ENCODE measurements at regions not wholly inside any gene's neighbourhood (a gene's known extent, or its start where the extent isn't known, plus 50 kb on each side); places are given as distances from the start of the nearest gene placed in this dataset.

- H3K27ac ChIP-seq = no peak overlapping the region
- DNase-seq (ENCODE audit: low read depth, low spot score) = no peak
Observed at GRCh38 chr3:127033171-127033570, 50.3 kb downstream of the PLXNA1 start.

GRCh38 chr3:127033786-127034185, 50.9 kb downstream of the PLXNA1 start:
- no peak overlapping the region for H3K27ac ChIP-seq
- no peak for DNase-seq (ENCODE audit: low read depth, low spot score)

- no peak for DNase-seq (ENCODE audit: low read depth, low spot score)
- no peak overlapping the region for H3K27ac ChIP-seq
Observed at GRCh38 chr3:127034195-127034989, 51.5 kb downstream of the PLXNA1 start.

- no peak for DNase-seq (ENCODE audit: low read depth, low spot score)
- peak overlapping the region; percentile 19 for H3K27ac ChIP-seq
Observed at GRCh38 chr3:127034990-127035652, 52.2 kb downstream of the PLXNA1 start.

GRCh38 chr3:127035677-127036076, 52.8 kb downstream of the PLXNA1 start:
- H3K27ac ChIP-seq = peak overlapping the region; percentile 19

GRCh38 chr3:127036209-127037020, 53.5 kb downstream of the PLXNA1 start:
- H3K27ac ChIP-seq = peak overlapping the region; percentile 19
- no peak for DNase-seq (ENCODE audit: low read depth, low spot score)

More at GRCh38 chr3:127035677-127036076, 52.8 kb downstream of the PLXNA1 start:
- peak; percentile 61 for DNase-seq (ENCODE audit: low read depth, low spot score)

GRCh38 chr3:127037021-127037400, 54.1 kb downstream of the PLXNA1 start:
- DNase-seq (ENCODE audit: low read depth, low spot score) = no peak
- H3K27ac ChIP-seq = no peak overlapping the region

GRCh38 chr3:127037418-127037841, 54.5 kb downstream of the PLXNA1 start:
- no peak for DNase-seq (ENCODE audit: low read depth, low spot score)
- no peak overlapping the region for H3K27ac ChIP-seq

- no peak for DNase-seq (ENCODE audit: low read depth, low spot score)
- no peak overlapping the region for H3K27ac ChIP-seq
Observed at GRCh38 chr3:127037971-127038446, 55.1 kb downstream of the PLXNA1 start.

GRCh38 chr3:127038466-127038865, 55.6 kb downstream of the PLXNA1 start:
- DNase-seq (ENCODE audit: low read depth, low spot score) = no peak

GRCh38 chr3:127038923-127039581, 56.1 kb downstream of the PLXNA1 start:
- H3K27ac ChIP-seq = no peak overlapping the region
- no peak for DNase-seq (ENCODE audit: low read depth, low spot score)

More at GRCh38 chr3:127038466-127038865, 55.6 kb downstream of the PLXNA1 start:
- H3K27ac ChIP-seq = no peak overlapping the region

GRCh38 chr3:127039719-127040118, 56.8 kb downstream of the PLXNA1 start:
- no peak overlapping the region for H3K27ac ChIP-seq
- no peak for DNase-seq (ENCODE audit: low read depth, low spot score)

- no peak for DNase-seq (ENCODE audit: low read depth, low spot score)
- H3K27ac ChIP-seq = no peak overlapping the region
Observed at GRCh38 chr3:127040216-127040615, 57.3 kb downstream of the PLXNA1 start.

- no peak overlapping the region for H3K27ac ChIP-seq
- DNase-seq (ENCODE audit: low read depth, low spot score) = no peak
Observed at GRCh38 chr3:127041264-127041820, 58.4 kb downstream of the PLXNA1 start.

- DNase-seq (ENCODE audit: low read depth, low spot score) = no peak
- H3K27ac ChIP-seq = no peak overlapping the region
Observed at GRCh38 chr3:127041933-127042332, 59.0 kb downstream of the PLXNA1 start.

- DNase-seq (ENCODE audit: low read depth, low spot score) = no peak
- peak overlapping the region; percentile 40 for H3K27ac ChIP-seq
Observed at GRCh38 chr3:127042634-127043033, 59.7 kb downstream of the PLXNA1 start.

- DNase-seq (ENCODE audit: low read depth, low spot score) = no peak
Observed at GRCh38 chr3:127043041-127043641, 60.2 kb downstream of the PLXNA1 start.

GRCh38 chr3:127043731-127044510, 61.0 kb downstream of the PLXNA1 start:
- H3K27ac ChIP-seq = peak overlapping the region; percentile 40
- DNase-seq (ENCODE audit: low read depth, low spot score) = no peak

More at GRCh38 chr3:127043041-127043641, 60.2 kb downstream of the PLXNA1 start:
- H3K27ac ChIP-seq = peak overlapping the region; percentile 40

- H3K27ac ChIP-seq = no peak overlapping the region
- DNase-seq (ENCODE audit: low read depth, low spot score) = no peak
Observed at GRCh38 chr3:127044996-127045395, 62.1 kb downstream of the PLXNA1 start.

All from epithelial cell of prostate (primary cell).